GM18508 (cell line): ENCODE measurements at regions not wholly inside any gene's neighbourhood (a gene's known extent, or its start where the extent isn't known, plus 50 kb on each side); places are given as distances from the start of the nearest gene placed in this dataset.

Experiments used
- ATAC-seq: cut with Tn5 transposase; IDR thresholded peaks from one replicate; pipeline ENCODE4 v1.9.1; 2021; ENCODE audit warnings: moderate number of reproducible peaks; ENCODE audit not compliant: insufficient read depth, unreplicated experiment

DNA sequence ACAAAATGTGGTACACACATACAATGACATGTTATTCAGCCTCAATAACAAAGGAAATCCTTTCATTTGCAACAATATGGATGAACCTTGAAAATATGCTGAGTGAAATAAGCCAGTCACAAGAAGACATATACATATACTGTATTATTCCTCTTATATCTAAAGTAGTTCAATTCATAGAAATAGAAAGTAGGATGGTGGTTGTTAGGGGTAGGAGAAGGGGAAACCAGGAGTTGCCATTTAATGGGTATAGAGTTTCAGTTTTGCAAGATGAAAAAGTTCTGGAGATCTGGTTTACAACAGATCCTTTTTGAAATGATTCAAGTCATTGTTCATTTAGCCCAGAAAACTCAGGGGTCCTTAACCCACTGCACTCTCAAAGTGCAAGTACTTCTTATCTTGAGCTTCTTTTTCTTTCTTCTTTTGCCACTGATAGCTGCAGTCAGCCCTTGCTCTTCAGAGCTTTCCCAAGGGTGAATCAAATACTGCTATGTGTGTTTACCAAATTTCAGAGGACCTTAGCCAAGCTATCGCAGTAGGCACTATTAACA is 208.0 kb upstream of the EOMES start:
- no peak for ATAC-seq

DNA sequence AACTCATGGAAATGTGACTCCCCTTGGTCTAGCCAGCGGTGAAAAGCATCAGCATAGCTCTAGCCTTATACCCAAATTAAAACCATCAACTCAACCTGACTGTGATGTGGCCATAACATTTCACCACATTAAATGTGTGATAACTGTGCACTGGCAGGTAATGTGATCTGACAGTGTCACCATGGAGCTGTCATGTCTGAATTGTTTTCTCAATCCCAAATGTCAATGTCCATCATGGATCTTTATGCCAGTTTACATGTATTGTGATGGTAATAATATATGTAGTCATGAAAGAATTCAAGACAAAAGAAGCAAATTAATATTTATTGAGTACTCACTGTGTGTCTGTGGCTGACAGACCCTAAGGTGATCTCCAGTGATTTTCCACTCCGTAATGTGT is 213.4 kb upstream of the EOMES start:
- no peak for ATAC-seq

DNA sequence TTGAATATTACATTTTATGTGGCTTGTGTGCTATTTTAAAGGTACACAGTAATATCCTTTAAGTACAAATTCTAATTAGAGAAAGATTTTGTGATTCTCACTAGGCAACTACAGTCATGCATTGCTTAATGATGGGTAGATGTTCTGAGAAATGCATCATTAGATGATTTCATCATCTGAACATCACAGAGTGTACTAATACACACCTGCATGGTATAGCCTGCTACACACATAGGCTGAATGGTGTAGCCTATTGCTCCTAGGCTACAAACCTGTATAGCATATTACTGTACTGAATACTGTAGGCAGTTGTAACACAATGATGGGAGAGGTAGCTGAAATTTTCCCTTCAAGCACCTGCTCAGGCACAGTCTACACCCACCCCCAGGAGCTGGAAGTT is 217.4 kb upstream of the EOMES start:
- ATAC-seq, result no peak

DNA sequence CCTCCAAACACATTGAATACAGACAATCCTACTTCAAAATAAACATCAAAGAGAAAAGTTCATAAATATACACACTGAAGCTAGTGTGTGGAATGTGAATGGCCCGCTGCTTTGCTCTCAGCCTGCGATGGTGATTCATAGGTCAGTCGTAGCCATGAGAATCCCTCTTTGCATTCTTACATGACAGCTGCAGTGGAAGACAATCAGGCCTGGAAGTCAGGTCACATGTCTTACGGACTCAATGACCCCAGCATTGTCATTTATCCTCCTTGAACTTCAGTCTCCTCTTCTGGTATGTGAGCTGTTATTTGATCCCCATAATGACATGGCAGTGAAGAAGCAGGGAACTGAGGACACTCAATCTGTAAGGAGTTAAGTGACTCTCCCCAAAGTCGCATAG is 217.8 kb upstream of the EOMES start:
- no peak for ATAC-seq

DNA sequence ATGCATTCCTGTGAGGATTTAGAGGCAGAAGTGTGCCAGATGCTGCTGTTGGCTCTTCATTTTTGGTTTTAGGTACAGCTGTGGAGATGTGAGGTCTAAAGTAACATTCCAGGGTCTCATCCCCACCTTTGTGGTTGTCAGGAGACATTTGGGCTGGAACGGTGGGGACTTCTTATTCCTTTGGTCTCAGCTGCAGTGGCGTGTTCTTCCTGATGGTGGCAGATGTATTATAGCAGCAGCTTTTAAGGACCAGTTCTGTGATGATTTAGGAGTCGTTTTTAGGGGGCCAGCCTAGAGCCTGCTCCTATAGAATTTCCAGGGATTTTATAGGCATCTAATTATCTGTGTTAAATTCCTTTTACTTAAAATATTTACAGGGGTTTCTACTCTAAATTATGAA is 221.0 kb upstream of the EOMES start:
- no peak for ATAC-seq

DNA sequence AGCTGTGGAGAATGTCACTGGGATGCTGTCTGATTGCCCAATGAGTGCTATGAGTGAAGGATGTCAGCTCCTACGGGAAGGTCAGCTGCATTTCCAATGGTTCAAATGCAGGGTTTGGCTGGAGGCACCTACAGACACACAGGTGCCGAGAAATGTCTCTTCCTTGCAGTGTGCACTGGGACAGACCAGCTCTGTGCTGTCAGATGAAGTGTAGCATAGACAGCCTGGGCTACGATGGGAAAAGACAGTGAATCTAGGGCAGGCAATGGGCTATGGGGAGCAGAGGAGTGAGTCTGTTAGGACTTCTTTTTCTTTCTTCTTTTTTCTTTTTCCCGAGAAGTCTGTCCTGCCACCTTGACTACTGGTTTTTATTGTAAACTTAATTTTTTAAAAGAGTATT is 223.1 kb upstream of the EOMES start:
- no peak for ATAC-seq

DNA sequence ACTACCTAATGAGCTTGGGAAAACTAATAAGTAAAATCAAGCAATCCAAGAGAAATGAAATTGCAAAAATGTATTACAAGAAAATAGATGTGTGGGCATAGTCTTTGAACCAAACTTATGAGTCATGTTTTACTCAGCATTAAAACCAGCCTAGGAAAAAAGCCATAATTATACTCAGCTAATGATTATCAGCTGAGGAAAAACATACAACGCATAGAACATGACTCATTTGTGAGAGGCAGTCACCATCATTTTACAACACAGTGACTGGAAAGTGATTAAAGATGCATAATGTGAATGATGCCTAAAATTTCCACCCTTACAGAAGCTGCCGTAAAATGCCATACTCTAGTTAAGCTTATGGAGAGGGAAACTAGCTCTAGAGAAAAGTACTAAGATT is 238.0 kb upstream of the EOMES start:
- no peak for ATAC-seq

DNA sequence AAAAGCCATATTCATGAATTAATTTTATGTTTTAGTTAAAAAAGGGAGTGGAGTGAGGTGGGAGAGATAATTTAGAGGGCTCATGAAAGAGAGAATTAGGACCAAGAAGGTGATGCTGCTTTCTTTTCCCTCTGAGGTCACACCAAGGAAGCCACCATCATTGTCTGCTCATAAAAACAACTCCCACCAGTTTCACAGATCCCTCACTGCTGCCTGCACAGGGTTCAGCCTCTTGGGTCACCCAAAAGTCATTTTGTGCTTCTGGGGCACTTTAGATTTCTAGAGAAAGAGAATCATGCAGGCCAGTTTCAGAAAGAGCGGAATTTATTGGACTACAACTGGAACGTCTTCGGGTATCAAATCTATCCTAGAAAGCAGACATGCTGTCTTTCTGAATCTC is 241.4 kb upstream of the EOMES start:
- ATAC-seq, result no peak

DNA sequence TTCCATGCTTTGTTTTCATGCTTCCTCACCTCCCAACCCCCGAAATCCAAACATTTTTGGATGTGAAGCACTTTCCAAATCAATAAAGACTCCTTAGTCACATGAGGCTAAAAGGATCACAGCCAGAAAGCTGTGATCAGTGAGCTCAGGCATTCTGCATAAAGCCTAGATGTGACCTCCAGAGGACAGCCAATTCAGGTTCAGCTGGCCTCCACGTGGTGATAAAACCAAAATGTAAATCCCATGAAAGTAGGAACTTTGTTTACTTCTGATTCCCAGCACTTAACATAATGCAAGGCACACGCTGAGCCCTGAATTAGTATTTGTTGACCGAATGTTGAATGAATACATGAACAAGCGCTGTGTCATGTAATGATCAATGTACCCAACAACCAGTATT is 249.5 kb upstream of the EOMES start:
- no peak for ATAC-seq

DNA sequence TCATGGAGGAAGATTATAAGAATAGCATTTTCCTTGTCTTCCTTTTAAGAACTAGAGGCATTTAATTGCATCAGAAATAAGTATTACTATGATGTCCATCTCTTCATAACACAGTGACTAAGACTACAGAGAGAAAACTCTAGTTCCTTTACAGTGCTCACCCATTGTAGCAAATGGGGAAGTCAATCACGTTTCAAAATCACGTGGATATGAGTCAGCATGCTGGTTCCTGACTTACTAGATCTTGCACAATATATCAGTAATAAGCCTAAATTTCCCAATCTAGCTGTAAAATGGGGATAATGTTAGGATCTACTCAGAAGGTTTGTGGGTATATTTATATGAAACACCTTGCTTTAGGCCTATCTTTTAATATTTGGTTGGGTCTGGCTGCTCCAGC is 254.8 kb upstream of the EOMES start:
- ATAC-seq, result peak; percentile 75

DNA sequence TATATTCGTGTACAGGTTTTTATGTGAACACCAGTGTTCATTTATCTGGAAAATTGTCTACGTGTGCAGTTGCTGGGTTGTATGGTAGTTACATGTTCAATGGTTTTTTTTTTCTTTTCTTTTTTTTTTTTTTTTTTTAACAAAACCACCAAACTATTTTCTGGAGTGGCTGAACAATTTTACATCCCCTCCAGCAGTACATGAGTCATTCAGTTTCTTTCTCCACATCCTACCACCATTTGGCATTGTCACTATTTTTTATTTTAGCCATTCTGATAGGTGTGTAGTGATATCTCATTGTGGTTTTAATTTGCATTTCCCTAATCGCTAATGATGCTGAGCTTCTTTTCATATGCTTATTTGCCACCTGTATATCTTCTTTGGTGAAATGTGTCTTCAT is 256.3 kb upstream of the EOMES start:
- no peak for ATAC-seq

DNA sequence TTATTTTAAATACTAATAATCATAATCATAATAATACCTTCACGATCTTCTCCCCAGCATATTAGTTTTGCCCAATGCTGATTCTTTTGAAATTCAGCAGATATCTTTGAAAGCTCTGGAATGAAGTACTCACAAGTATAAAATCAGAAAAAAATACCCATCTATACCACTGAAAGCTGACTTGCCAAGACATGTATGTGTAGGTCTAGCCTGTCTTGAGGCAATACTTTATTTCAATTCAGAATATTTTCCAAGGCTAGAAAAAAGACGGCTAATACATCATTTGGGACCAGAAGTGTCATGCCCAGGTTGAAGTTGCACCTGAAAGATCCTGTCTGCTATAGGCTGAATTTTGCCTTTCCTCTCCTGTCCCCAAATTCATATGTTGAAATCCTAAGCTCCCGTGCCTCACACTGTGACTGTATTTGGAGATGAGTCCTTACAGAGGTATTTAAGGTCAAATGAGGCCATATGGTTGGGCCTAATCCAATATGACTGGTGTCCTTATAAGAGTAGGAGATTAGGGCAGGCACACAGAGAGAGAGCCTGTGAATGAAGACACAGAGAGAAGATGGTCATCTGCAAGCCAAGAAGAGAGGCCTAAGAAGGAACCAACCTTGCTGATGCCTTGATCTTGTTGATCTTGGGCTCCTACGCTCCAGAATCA is 255.9 kb upstream of the CMC1 start:
- no peak for ATAC-seq

DNA sequence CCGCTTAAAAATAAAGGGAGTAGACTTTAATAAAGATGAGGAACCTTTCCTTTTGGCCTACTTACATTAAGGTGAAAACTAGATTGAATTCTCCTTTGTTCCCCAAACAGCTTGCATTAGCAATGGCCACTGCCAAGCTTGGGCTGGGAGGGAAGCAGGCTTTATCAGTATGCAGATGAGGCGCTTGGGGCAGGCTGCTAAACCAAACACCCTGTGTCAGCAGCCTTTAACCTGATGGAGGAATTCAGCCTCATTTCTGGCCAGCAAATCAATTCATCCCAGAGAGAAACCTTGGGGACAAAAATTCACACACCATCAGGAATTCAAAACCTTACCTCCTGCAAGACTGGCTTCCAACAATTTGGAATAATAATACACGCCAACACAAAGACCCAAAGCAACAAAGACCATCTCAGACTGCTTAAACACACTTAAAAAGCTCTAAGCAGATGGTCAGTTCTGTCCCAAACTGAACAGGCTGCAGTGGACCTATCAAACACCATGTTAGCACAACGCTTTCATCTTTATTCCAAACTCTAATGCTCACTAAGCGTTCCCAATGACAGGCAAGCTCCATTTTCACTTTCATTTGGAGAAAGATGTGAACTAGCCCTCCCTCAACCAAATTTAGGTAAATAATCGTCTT is 255.1 kb upstream of the CMC1 start:
- ATAC-seq, result no peak

DNA sequence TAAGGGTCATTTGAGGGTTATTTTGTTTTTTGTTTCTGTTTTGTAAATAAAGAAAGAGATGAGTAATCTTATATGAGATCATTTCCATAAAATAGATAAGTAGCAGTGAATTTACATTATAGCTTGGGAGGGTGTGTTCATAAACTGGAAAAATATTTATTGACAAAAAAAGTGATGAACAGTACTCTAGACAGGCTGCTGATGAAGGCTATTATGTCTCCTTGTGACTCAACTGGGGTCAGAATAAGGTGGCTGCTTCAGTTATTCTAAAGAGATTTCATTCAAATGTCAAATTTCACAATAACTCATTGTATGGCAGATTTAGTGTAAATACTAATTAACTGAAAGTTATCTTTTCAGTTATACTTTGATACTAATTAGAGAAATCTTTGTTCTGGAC is 251.1 kb upstream of the CMC1 start:
- ATAC-seq, result no peak

DNA sequence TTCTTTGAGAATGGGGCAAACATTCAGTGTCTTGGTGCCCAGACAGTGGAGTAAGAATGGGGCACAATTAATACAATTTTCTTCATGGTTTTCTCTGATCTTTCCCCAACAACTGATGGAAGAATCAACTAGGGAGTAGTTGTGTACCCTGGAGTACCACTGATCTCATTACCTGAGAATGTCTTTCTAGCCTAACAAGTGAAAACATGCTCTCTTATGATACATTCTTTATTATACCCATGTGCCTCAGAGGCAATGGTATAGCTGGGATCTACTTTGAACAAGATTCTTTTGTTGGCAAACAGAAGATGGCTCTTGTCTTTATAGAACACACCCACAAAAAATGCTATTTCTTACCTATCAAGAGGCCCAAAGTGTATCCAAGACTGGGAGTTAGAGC is 250.6 kb upstream of the CMC1 start:
- no peak for ATAC-seq

DNA sequence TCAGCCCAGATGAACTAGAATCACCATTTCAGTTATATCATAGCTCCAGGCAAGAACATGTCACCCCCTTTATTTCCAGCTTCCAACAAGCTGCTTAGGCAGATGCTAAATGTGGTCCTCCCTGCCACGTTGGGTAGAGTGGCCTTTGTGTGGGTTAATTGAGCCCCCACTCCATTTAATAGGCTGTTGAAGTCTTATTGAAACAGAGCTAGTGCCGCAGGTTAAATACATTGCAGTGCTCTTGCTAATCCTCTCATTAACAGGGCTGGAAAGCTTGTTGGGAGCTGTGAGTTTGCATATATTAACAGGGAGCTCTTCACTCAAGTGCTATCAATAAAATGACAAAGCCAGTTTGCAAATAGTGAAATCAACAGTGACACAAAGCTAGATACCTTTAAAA is 248.4 kb upstream of the CMC1 start:
- ATAC-seq, result no peak

DNA sequence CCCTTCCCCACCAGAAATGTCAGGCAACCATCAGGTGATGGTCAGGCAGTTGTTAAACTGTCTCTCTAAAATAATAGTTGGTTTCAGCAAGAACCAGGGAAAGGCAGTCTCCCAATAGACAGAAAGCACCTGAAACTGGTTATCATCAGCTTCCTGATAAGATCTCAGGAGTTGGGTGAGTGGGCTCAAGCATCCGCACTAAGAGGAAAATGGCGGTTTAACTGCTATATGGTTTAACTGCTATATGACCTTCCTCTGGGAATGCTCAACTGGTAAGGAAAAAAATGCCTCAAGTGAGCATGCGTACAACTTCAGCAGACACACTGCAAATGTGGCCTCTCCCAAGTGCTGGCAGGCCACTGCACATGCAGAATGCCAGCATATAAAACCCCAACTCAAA is 240.8 kb upstream of the CMC1 start:
- ATAC-seq, result no peak

DNA sequence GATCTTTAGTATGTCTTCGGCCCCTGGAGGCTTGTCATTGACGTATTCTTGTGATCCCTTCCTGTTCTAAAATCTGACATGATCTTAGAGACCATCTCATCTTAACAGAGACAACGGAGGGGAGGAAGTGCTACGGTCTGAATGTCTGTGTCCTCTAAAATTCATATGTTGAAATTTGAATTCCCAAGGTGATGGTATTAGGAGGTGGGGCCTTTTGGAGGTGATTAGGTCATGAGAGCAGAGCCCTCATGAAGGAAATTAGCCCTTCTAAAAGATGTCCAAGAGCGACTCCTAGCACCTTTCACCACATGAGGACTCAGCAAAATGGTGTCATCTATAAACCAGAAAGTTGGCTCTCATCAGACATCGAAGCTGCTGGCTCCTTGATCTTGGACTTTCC is 233.2 kb upstream of the CMC1 start:
- ATAC-seq, result no peak

DNA sequence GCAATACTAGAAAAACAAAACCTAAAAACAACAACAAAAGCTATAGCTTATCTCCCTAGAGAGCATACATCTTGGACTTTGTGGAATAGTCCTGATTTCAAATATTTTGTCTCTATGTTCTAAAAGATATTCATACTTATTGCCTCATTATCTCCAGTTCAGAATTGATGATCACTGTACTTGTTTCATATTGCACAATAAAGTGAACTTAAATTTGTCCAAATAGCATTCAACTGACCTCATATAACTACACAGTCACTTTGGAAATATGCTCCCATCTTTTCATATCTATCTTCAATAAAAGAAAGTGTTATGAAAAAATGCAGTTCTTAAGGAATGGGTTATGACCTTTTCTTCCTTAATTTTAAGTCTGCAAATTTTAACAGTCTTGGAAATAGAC is 228.6 kb upstream of the CMC1 start:
- no peak for ATAC-seq

DNA sequence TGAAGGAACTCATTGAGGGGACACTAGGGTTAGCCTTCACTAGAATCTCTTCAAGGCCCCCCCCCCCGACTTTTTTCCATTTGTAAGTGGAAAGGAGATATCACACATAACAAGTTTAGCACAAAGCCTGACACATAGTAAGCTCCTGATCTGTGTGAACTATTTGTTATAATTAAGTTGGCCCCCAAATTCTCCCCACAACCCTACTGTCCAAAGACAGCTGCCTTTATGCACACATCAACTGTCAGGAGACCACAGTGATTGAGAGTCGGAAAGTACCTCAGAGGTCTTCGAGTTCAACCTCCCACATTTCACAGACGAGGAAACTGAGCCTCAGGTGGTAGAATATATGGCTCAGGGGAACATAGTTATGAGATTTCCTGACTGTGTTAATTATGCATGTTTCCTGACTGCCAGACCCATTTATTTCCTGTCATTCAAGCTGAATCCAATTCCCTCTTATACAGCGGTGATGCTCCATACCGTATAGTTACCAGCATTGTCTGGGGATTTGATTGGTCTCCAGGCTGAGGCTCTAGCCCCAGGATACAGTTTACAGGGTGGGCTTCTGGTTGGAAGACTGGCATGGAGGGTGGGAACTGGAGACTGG is 227.4 kb upstream of the CMC1 start:
- no peak for ATAC-seq

DNA sequence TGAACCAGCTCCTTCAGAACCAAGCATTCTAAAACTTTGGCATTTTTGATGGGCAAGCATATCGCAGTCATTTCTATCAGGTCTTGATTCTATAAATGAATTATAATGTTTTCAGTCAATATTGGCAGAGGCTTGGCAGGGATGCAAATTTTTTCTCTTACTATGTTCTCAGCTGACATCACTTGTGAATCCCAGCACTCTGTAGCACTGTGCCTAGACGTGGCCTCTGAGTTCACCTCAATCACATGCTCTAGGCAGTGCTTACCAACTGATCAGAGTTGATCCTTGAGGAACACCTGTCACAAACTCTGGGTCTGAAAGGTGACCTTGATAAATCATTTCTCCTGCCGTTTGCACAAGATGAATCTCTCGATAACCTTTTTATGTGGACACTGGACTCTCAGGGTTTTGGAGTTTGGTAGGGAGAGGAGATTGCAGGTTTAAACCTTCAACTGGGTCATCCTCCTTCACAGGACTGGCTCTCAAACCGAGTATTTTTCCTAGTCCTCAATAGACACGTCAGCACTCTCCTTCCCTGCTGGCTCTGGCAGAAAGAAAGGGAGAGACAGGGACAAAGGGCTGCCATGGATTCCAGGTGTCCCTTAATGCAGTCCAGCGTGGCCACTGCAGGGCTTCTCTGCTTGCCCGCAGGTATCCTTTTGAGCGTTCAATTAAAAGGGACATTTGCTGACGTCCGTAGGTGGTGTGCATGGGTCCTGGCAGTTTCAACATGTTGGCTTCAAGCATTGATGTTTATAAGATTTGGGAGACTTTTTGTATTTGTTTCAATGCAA is 222.3 kb upstream of the CMC1 start:
- no peak for ATAC-seq
